NOMO-1 treated with DMSO at 0.1 percent for 48 hours (cell line): ENCODE measurements at regions not wholly inside any gene's neighbourhood (a gene's known extent, or its start where the extent isn't known, plus 50 kb on each side); places are given as distances from the start of the nearest gene placed in this dataset.
A peak's percentile ranks its signal among the peaks of the same experiment; 100 is the strongest.

Source experiments
- DNase-seq: peaks from one replicate; lab custom pipeline; 2025; ENCODE audit not compliant: unreplicated experiment; lab: John Stamatoyannopoulos, UW

- DNase-seq: no peak
These were observed 115.2 kb downstream of the OLFM4 start for GRCh38 chr13:53143757-53144339.

- peak; percentile 44 for DNase-seq
These were observed 116.2 kb downstream of the OLFM4 start for GRCh38 chr13:53144826-53145225.

- DNase-seq: no peak
These were observed 122.0 kb downstream of the OLFM4 start for GRCh38 chr13:53150568-53150967.

- DNase-seq: peak; percentile 42
These were observed 122.9 kb downstream of the OLFM4 start for GRCh38 chr13:53151336-53152056.

GRCh38 chr13:53152057-53152421 is 123.4 kb downstream of the OLFM4 start:
- DNase-seq: no peak

- DNase-seq: no peak
These were observed 129.6 kb downstream of the OLFM4 start for GRCh38 chr13:53158201-53158600.

GRCh38 chr13:53159431-53159830 is 130.8 kb downstream of the OLFM4 start:
- DNase-seq: no peak

- no peak for DNase-seq
These were observed 131.6 kb downstream of the OLFM4 start for GRCh38 chr13:53160211-53160610.

- no peak for DNase-seq
These were observed 132.6 kb downstream of the OLFM4 start for GRCh38 chr13:53161251-53161650.

GRCh38 chr13:53165261-53165660 is 136.6 kb downstream of the OLFM4 start:
- no peak for DNase-seq

GRCh38 chr13:53167561-53167960 is 138.9 kb downstream of the OLFM4 start:
- no peak for DNase-seq

- DNase-seq: no peak
These were observed 142.3 kb downstream of the OLFM4 start for GRCh38 chr13:53170910-53171309.

- DNase-seq: no peak
These were observed 145.9 kb downstream of the OLFM4 start for GRCh38 chr13:53174545-53174944.

GRCh38 chr13:53180684-53181083 is 152.1 kb downstream of the OLFM4 start:
- DNase-seq: no peak

GRCh38 chr13:53182724-53183123 is 154.1 kb downstream of the OLFM4 start:
- no peak for DNase-seq

GRCh38 chr13:53188120-53188519 is 159.5 kb downstream of the OLFM4 start:
- DNase-seq: no peak

- DNase-seq: no peak
These were observed 160.5 kb downstream of the OLFM4 start for GRCh38 chr13:53189162-53189561.

- DNase-seq: no peak
These were observed 162.5 kb downstream of the OLFM4 start for GRCh38 chr13:53191091-53191490.

GRCh38 chr13:53197424-53197823 is 168.8 kb downstream of the OLFM4 start:
- no peak for DNase-seq

GRCh38 chr13:53198017-53198416 is 169.4 kb downstream of the OLFM4 start:
- no peak for DNase-seq

GRCh38 chr13:53198736-53199135 is 170.1 kb downstream of the OLFM4 start:
- no peak for DNase-seq

- no peak for DNase-seq
These were observed 171.5 kb downstream of the OLFM4 start for GRCh38 chr13:53200075-53200474.
